Lower leg skin (tissue), 3 donors: ENCODE measurements at regions not wholly inside any gene's neighbourhood (a gene's known extent, or its start where the extent isn't known, plus 50 kb on each side); places are given as distances from the start of the nearest gene placed in this dataset.

Source experiments
- CTCF ChIP-seq, 3 donors: fragments of 450-650 bp; IDR thresholded peaks; one replicate each; pipeline ENCODE4 v1.5.1; 2016; ENCODE audit warnings: antibody characterized with exemption in 3 of 3, mild to moderate bottlenecking in 3 of 3, moderate library complexity in 2 of 3
- POLR2A ChIP-seq, 2 donors: fragments of 450-650 bp; IDR thresholded peaks; one replicate each; pipeline ENCODE4 v1.6.1; 2016 to 2017; ENCODE audit warnings: antibody characterized with exemption in 2 of 2, mild to moderate bottlenecking in 1 of 2, moderate library complexity in 1 of 2

- TF ChIP-seq CTCF (IDR thresholded peaks at IDR 0.05) = no peak
- no peak for TF ChIP-seq POLR2A (IDR thresholded peaks at IDR 0.05)
These were observed 165.8 kb upstream of the SYT13 start for GRCh38 chr11:45451766-45452440.
